Activated CD8-positive, alpha-beta memory T cell treated with anti-CD3 and anti-CD28 coated beads, Interleukin-2, amount 50 U/mL, for 4 hours (primary cell): ENCODE measurements at regions not wholly inside any gene's neighbourhood (a gene's known extent, or its start where the extent isn't known, plus 50 kb on each side); places are given as distances from the start of the nearest gene placed in this dataset.
"Not testable (repeated sequence)": the region's sequence is repeated elsewhere in the genome, so short reads cannot be mapped to it uniquely, and the experiment has no call there.

ENCODE experiments used
- DNase-seq: peaks from one replicate; pipeline ENCODE4 v3.0.0-alpha.2; 2020

- no peak for DNase-seq
Measured at GRCh38 chr2:182598626-182599025, 117.4 kb upstream of the DNAJC10 start.

- DNase-seq: no peak
Measured at GRCh38 chr2:182605166-182605565, 110.9 kb upstream of the DNAJC10 start.

- DNase-seq: no peak
Measured at GRCh38 chr2:182606728-182607681, 109.1 kb upstream of the DNAJC10 start.

- DNase-seq: no peak
Measured at GRCh38 chr2:182608181-182608845, 107.7 kb upstream of the DNAJC10 start.

- DNase-seq: not testable (repeated sequence)
Measured at GRCh38 chr2:182609005-182609404, 107.1 kb upstream of the DNAJC10 start.

GRCh38 chr2:182610231-182610630, 105.8 kb upstream of the DNAJC10 start:
- no peak for DNase-seq

GRCh38 chr2:182611009-182611408, 105.0 kb upstream of the DNAJC10 start:
- no peak for DNase-seq

- no peak for DNase-seq
Measured at GRCh38 chr2:182615036-182615435, 101.0 kb upstream of the DNAJC10 start.

- DNase-seq: no peak
Measured at GRCh38 chr2:182616471-182617393, 99.3 kb upstream of the DNAJC10 start.

- no peak for DNase-seq
Measured at GRCh38 chr2:182618672-182619079, 97.4 kb upstream of the DNAJC10 start.

GRCh38 chr2:182619276-182619675, 96.8 kb upstream of the DNAJC10 start:
- DNase-seq: no peak

GRCh38 chr2:182621191-182621590, 94.9 kb upstream of the DNAJC10 start:
- no peak for DNase-seq

- DNase-seq: no peak
Measured at GRCh38 chr2:182621810-182622209, 94.2 kb upstream of the DNAJC10 start.

GRCh38 chr2:182622231-182622630, 93.8 kb upstream of the DNAJC10 start:
- DNase-seq: no peak

- DNase-seq: no peak
Measured at GRCh38 chr2:182625814-182626213, 90.2 kb upstream of the DNAJC10 start.

GRCh38 chr2:182628916-182629315, 87.1 kb upstream of the DNAJC10 start:
- no peak for DNase-seq

GRCh38 chr2:182630207-182630606, 85.8 kb upstream of the DNAJC10 start:
- no peak for DNase-seq

GRCh38 chr2:182631299-182631698, 84.8 kb upstream of the DNAJC10 start:
- DNase-seq: no peak

- no peak for DNase-seq
Measured at GRCh38 chr2:182634386-182634785, 81.7 kb upstream of the DNAJC10 start.

GRCh38 chr2:182636699-182637098, 79.4 kb upstream of the DNAJC10 start:
- no peak for DNase-seq

GRCh38 chr2:182638667-182639066, 77.4 kb upstream of the DNAJC10 start:
- DNase-seq: no peak

GRCh38 chr2:182639971-182640370, 76.1 kb upstream of the DNAJC10 start:
- no peak for DNase-seq

- peak; percentile 20 for DNase-seq
Measured at GRCh38 chr2:182642328-182642727, 73.7 kb upstream of the DNAJC10 start.
